Activated naive CD4-positive, alpha-beta T cell treated with Interleukin-2 at 50 U/mL for 16 hours (primary cell): ENCODE measurements at regions not wholly inside any gene's neighbourhood (a gene's known extent, or its start where the extent isn't known, plus 50 kb on each side); places are given as distances from the start of the nearest gene placed in this dataset.

Experiments used
- DNase-seq: peaks from one replicate; pipeline ENCODE4 v3.0.0-alpha.2; 2020

DNA sequence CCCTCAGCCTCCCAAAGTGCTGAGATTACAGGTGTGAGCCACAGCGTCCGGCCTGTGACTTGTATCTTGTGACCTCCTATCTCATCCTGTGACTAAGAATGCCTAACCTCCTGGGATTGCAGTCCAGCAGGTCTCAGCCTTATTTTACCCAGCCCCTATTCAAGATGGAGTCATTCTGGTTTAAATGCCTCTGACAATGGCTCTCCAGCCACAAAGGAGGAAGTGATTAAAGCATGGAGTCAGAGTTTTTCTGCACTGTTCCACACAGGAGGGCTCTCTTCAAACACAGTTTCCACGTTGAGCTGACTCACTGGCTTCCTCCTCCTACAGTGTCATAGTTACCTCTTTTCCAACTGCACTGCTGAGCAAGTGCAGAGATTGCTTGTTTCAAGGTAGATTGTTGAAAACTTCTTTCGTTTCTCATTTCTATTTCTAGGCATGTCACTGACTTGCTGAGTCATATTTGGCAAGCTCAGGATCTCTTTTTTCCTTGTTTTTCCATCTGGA is 383.8 kb downstream of the PCNX1 start:
- peak; percentile 51 for DNase-seq

DNA sequence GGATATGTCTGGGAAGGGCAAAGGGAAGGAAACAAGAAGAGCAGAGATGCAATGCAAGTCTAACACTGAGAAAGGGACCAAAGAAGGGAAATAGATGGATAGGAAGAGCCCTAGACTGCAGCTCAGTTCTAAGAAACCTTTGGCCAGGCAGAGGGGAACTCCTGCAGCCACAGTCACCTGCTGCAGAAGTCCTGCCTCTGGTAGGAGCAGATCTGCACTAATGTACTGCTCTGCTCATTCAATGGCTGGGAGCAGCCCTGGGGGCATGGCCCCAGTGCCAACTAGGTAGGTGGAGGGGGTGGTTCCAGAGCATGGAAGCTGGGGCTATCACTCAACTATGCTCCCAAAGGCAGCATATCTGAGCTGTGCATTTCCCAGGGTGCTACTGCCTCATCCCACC is 388.9 kb downstream of the PCNX1 start:
- DNase-seq = no peak

DNA sequence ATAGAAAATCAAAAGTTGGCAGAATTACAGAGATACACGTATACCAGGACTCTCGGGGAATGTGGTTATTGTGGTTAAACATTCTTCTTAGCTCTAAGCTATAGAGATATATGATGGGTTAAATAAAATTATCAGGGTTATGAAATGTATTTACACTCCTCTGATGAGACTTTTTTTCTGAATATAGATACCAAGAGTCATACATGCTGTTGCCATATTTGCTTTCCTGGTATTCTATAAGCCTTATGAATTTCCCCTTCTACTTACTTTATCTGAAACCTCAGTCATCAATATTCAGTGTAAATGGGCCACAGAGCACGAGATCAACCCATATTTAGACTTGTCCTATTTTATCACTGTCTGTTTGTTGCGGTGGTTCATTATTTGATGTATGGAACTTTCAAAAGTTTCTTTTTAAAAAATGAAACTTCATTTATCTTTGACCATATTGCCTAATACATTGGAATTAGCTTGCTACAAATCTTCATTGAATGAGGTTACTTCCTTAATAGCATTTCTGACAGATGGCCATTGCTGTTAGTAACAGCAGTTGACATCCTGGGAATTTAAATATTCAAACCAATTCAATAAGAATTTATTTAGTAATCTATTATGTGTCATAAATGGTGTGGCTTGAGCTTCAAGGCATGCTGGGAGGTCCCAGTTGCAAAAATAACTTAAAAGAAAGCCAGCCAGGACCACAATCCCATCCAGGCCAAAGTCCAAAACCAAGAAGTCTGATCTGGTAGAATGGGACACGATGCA is 393.5 kb downstream of the PCNX1 start:
- DNase-seq = no peak

DNA sequence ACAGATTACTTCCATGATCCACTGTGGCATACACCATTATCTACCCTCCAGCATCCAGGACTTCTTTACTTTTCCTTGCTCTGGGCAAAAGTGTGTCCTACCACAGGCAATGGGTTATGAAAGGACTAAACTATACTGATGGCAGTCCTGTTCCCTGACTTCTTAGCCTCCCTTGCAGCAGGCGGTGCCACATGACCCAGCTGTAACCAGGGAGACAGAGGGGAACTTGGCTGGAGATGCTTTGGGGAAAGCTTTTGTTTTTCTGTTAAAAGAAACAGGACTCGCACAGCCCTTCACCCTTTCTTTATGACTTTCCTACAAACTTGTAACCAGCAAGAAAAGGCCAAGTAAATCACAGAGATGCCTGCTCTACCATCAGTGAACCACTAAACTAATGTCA is 394.4 kb downstream of the PCNX1 start:
- no peak for DNase-seq

DNA sequence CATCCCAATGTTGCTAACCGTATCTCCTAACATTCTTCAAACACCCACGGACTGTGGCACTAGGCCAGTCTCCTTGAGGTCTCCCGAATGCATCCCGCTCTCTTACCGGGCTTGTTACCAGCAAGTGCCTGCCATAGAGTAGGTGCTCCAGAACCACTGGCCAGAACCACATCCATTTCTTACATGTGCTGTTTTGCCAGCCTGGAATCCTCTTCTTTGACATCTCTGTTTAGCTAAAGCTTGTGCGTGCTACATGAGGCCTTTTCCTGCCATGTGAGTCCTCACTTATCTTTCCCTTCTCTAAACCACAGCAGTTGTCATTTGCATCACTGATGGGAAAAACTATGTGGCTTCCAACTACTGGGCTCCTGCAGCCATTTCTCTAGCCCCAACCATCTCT is 397.4 kb downstream of the PCNX1 start:
- no peak for DNase-seq

DNA sequence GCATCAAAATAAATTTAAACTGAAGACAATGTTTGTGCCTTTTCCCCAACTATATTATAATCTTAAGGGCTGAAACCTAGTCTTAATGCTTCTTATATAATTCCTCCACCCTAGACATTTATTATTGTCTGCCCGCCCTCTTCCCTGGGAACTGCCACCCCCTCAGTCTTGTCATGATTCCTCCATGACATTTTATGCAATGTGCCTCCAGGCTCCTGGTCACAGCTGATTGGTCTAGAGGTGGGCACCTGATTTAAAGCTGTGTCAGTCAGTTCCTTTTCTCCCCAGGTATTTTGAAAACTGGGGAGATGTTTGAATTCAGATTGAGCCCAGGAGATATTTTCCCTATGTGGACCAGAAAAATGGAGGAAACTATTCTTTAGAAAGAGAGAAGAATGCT is 401.4 kb downstream of the PCNX1 start:
- DNase-seq = no peak

- no peak for DNase-seq
Measured at GRCh38 chr14:71309756-71310155, 402.5 kb downstream of the PCNX1 start.

DNA sequence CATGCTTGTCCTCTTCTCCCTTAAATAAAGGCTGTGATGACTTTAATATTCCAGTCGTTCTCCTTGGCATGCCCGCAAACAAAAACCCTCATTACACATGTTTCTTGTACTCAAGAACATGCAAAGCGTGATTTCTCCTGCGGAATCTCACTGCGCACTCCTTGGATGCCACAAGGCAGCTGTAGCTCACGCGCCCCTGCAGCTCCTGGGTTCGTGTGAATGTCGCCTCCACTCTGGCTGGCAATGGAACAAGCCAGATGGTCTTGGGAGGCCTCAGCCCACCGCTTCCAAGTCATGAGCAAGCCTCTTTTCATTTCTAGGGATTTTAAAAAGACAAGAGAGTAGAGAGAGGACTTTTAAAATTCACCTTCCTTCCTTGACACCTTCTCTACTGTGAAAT is 403.8 kb downstream of the PCNX1 start:
- DNase-seq = no peak

GRCh38 chr14:71314717-71315116 is 407.5 kb downstream of the PCNX1 start:
- no peak for DNase-seq

- DNase-seq = no peak
Measured at GRCh38 chr14:71317385-71318096, 410.3 kb downstream of the PCNX1 start.

- no peak for DNase-seq
Measured at GRCh38 chr14:71318097-71318459, 410.8 kb downstream of the PCNX1 start.

GRCh38 chr14:71319666-71320065 is 412.4 kb downstream of the PCNX1 start:
- DNase-seq = no peak

DNA sequence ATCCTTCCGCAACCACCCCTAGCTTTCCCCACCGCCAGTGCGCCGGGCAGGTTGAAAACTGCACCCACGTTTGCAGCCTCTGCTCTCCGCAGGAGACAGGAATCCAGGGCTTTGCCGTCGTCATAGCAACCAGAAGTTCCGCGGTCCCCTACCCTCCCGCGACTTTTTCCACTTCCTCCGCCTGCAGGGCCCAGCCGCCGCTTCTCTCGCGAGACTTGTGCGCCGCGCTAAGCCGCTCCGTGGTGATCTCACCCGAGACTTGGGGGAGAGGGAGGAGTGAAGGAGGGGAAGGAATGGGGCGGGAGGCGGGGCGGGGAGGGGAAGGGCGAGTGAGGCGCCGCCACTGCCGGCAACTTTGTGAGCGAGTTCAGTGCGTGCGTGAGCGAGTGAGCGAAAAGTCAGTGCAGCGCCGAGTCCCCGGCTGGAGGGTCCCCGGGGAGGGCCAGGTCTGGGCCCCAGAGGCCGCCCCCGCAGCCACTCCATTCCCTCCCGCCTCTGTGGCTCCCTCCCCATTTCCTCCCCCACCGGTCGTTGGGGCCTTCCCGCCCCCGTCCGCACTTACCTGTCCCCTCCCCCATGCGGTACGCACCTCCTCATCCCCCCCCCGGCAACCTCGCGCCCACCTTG is 413.0 kb downstream of the PCNX1 start, which contains the start of gene SIPA1L1:
Gene SIPA1L1, plus strand, starts transcription at position 370 of the 627 bp plus-strand sequence.
- peak; percentile 98 for DNase-seq

- DNase-seq = peak; percentile 65
Measured at GRCh38 chr14:71320734-71321573, 413.7 kb downstream of the PCNX1 start.

DNA sequence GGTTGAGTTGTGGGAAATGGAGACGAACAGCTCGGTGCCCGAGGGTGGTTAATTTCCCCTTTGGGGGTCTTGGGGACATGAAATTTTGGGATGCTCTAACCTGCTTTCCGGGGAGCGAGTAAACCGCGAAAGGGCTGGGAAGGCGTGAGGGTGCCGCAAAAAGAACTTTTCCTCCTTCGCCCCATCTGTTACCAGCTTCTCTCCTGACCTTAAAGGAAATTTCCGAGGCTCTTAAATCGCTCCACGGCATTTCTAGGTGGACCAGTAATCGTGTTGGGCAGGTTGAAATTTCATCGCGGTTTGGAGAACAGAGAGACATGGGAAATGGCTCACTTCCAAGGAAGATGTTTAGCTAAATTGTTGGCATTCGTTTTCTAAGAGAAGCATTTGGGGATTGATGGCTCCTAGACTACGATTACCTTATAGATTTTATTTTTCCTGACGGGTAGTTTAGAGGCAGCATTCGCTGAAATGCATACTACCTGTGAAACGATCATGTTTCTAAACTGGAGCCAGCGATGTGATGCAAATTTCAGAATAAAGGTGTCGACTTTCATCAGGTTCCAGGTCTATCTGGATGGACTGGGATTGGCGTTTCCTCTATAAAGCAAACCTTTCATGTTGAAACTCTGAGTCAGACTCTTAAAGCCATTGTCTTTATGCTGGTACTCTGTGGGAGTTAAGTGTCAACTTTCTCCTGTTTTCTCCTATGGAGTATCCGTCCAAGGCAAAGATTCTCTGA is 414.5 kb downstream of the PCNX1 start:
- DNase-seq = no peak

GRCh38 chr14:71322655-71323250 is 415.5 kb downstream of the PCNX1 start:
- DNase-seq = no peak

DNA sequence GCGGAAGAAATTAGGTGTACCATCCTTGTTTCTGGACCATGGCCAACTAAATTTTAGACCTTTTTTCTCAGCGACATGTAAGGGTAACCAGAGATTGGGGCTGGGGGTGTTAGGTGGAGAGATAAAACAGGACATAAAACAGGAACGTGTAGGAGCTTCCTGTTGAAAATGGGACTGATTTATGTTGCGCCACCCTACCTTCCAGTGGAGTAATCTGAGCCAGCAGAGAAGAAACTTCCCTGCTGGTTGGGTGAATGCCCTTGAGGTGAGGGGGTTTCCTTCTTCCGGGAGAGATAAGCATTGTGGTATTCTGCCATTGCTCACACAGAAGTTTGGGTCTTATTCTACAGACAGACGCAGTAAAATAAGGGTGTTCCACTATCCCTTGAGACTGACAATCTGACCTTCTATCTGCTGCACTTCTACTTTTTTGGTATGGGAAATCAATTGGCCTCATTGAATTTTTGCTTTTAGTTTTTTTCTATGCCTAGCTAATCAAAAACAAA is 417.6 kb downstream of the PCNX1 start:
- DNase-seq = peak; percentile 36

GRCh38 chr14:71327691-71328090 is 420.4 kb downstream of the PCNX1 start:
- no peak for DNase-seq

DNA sequence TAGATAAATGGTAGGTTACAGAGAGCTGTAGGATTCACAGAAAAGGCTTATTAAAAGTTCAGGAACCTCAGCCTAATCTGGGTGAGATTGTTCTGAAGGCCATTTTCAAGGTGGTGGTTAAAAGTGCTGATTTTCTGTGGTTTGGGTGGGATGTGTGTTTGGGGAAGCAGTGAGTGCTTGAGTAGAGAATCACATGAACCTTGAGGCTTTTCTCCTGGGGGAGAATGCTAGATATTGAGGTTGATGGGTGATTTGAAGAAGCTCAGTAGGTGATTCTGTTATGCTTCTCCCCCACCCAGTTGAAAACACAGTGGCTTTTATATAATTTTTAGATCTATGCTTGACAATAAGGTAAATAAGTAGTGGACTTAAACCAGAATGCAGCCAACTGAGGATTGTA is 420.9 kb downstream of the PCNX1 start:
- DNase-seq = no peak

- DNase-seq = no peak
Measured at GRCh38 chr14:71328954-71329353, 421.7 kb downstream of the PCNX1 start.

DNA sequence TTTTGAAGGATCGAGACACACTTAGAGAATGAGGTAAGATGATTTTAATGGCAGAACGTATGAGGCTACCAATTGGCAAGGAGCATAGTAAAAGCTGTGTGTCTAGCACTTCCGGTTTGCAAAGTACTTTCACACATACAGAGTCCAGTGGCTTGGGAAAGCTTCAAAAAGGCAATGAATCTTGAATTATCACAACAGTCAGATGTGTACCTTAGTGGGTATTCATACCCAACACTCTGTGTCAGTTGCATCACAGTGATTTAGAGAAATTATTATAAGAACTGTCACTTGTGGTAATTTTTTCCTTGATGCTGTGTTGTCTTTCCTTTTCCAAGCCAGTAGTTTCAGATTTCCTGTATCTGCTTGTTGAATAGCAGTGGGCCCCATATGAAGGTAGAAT is 424.1 kb downstream of the PCNX1 start:
- no peak for DNase-seq

DNA sequence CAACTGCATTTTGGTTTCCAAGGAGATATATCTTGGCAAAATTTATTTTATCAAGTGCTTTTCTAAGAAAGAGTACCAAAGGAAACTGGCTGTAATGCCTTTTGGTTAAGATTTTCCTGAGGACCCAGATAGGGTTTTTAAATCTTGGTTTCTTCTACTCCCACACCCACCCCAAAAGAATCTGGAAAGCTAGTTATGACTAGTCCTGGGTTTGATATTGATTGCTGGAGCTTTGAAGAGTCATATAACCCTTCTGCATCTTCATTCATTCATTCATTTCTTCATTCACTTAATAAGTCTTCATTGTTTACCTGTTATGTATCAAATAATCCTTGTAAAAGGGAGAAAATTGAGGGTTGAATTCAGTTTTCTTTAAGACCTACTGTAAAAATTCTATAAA is 425.2 kb downstream of the PCNX1 start:
- DNase-seq = no peak
